ENCODE measurements at regions not wholly inside any gene's neighbourhood (a gene's known extent, or its start where the extent isn't known, plus 50 kb on each side); places are given as distances from the start of the nearest gene placed in this dataset.

- TF ChIP-seq CTCF (IDR thresholded peaks at IDR 0.05) = no peak
- TF ChIP-seq POLR2A (IDR thresholded peaks at IDR 0.05) = no peak
Observed at GRCh38 chr3:148373961-148374360, 323.7 kb upstream of the AGTR1 start.
